GM12874 (cell line): ENCODE measurements at regions not wholly inside any gene's neighbourhood (a gene's known extent, or its start where the extent isn't known, plus 50 kb on each side); places are given as distances from the start of the nearest gene placed in this dataset.

Experiments used
- TF ChIP-seq, protein P1 (sequence below): IDR thresholded peaks from 2 replicates; pipeline ENCODE4 v1.5.1; 2011; ENCODE audit warnings: low read depth, mild to moderate bottlenecking, control low read depth, low read length, moderate library complexity; ENCODE audit not compliant: insufficient read depth

DNA sequence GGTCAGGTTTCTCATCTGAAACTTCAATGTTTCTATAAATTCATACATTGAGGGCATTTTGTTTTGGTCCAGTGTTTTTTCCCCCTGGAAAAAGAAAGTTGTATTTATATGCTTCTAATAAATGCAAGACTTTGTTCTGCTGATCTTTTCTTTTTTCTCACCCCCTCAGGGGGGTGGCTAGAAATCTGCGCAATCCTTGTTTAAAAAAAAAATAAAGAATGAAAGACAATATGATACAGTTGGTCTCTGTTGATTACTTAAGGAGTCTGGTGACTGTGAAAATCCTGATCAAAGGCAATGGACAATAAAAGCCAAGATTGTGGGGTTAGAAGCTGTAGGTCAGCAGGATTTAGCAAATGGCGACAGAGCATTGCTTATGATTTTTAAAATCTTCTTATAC, 180.5 kb downstream of the KIT start:
- TF ChIP-seq, protein P1, sequence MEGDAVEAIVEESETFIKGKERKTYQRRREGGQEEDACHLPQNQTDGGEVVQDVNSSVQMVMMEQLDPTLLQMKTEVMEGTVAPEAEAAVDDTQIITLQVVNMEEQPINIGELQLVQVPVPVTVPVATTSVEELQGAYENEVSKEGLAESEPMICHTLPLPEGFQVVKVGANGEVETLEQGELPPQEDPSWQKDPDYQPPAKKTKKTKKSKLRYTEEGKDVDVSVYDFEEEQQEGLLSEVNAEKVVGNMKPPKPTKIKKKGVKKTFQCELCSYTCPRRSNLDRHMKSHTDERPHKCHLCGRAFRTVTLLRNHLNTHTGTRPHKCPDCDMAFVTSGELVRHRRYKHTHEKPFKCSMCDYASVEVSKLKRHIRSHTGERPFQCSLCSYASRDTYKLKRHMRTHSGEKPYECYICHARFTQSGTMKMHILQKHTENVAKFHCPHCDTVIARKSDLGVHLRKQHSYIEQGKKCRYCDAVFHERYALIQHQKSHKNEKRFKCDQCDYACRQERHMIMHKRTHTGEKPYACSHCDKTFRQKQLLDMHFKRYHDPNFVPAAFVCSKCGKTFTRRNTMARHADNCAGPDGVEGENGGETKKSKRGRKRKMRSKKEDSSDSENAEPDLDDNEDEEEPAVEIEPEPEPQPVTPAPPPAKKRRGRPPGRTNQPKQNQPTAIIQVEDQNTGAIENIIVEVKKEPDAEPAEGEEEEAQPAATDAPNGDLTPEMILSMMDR, result no peak

DNA sequence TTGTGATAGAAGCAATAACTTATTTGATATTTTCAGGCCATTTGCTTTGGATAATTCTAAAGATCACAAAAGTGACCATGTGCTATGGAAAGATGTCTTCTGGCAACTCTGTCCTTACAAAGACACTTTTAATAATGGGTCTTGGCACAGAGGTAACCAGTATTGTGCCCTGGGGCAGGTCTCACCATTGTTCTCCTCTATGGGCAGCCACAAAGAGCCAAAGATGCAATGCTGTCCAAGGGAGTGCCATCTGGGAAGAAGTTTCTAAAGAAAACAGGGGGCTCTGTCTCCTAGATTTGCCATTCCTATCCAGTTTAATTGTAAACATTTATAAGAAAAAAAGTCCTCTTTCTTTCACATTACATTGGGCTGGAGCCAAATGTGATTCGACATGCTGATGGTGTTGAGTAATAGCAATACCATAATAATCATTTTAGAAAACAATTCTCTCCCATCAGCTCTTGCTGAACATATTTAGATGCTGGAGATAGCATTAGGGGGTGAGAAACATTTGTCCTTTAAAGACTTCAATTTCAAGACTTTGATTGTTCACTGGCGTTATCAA, 179.9 kb downstream of the KIT start:
- TF ChIP-seq, protein P1, result no peak

DNA sequence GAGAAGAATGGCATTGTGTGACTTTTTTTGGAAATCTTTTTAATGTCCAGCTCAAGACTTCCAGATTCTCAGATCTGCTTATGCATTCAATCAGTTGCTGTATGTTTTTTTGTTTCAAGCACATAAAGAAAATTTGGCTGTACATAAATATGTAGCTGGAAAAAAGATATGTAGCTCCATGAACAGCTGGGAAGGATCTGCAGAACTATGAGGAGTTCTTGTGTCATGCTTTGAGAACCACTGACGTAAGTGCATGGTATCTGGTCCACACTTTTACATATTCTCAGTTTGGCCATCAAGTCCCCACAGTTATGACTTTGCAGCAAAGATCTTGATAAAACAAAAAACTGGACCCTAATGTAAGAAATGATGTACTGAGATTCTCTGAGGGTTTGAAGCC, 165.9 kb downstream of the KIT start:
- TF ChIP-seq, protein P1, result no peak

DNA sequence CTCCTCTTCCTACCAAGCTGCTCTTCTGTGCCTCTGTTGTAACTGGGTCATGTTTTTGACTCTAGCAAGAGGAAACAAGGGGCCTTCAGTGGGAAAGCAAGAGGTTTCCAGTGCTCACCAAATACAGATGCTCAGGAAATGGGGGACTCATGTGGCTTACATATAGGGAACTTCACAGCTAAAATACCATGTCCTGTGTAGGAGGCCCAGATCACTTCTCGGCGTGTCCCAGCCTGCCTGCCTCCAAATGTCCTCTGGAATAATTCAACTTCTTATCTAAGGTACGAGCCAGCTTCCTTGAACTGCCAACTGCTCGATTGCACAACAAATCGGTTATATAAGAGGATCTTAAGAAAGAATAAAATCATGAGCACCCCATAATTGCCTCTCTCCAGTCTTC, 161.3 kb downstream of the KIT start:
- TF ChIP-seq, protein P1, result no peak

DNA sequence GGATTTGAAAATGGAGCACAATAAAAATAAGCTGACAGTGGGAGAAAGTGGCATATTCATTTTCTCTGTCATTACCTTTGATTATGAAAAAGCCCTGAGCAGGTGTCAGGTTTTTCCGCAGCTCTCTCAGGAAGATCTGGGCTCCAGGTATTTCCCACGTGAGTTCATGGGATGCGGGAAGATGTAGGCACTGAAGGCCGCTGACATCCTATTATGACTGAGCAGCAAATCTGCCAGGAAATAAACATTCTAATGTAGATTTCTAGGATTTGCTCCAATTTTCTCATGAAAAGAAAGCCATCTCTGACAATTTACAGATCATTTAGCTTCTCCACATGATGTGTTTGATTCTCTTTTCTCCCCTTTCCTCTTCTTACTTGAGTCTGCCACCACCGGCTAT, 160.7 kb downstream of the KIT start:
- TF ChIP-seq, protein P1, result no peak

DNA sequence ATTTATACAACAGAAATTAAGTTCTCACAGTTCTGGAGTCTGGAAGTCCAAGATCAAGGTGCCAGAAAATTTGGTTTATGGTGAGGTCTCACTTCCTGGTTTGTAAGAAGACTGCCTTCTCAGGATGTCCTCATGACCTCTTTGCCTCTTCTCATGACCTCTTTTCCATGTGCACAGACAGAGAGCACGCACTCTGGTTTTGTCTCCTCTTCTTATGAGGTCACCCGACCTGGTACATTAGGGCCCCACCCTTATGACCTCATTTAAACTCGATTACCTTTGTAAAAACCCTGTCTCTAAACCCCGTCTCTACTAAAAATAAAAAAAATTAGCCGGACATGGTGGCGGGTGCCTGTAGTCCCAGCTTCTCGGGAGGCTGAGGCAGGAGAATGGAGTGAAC, 155.9 kb downstream of the KIT start:
- TF ChIP-seq, protein P1, result no peak

DNA sequence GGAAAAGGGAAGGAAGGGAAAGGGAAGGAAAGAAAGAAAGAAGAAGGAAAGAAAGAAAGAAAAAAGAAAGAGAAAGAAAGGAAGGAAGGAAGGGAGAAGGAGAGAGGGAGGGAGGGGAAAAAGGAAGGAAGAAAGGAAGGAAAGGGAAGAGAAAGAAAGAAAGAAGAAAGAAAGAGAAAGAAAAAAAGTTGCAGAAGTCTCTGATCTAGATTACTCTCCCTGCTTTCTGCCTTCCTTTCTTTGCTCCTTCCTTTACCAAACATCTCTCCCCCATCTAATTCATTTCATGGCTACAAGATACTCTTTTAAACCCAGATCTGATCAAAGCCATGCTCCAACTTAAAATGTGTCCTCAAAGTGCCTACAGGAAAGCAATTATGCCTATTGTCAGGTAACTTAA, 148.6 kb downstream of the KIT start:
- TF ChIP-seq, protein P1, result no peak

DNA sequence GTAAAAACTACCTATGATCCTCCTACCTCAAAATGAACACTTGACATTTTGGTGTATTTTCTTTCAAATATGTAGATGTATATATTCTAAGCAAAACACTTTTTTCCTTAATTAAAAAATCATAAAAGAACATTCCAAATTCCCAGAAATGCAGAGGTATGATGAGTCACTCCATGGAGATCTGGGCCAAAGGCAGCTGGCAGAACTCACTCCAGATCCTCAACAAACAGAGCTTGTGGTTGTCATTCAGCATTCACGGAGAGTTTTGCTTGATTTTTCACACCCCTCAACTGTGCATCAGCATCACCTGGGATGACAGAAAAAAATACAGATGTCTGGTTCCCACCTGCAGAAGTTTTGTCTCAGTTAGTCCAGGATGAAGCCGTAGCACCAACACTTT, 144.6 kb downstream of the KIT start:
- TF ChIP-seq, protein P1, result no peak
